Ovary (tissue), 7 donors: ENCODE measurements at regions not wholly inside any gene's neighbourhood (a gene's known extent, or its start where the extent isn't known, plus 50 kb on each side); places are given as distances from the start of the nearest gene placed in this dataset.
A peak's percentile ranks its signal among the peaks of the same experiment; 100 is the strongest.

Source experiments
- DNase-seq, 5 donors: peaks; one replicate each; pipeline ENCODE4 v3.0.0-alpha.2; 2019 to 2020
- H3K27ac ChIP-seq, 2 donors: fragments of 200-600 bp; one replicate each; pipeline versions ENCODE4 v1.5.1 to v1.8.0; 2019 to 2022
- H3K27me3 ChIP-seq: fragments of 200-600 bp; one replicate; pipeline ENCODE4 v1.8.0; 2022
- H3K36me3 ChIP-seq: fragments of 200-600 bp; sonication (generic); one replicate; pipeline ENCODE4 v1.5.1; 2019
- H3K4me1 ChIP-seq: one replicate; pipeline ENCODE4 v1.8.1; 2013; ENCODE audit warnings: mild to moderate bottlenecking, moderate library complexity; ENCODE audit not compliant: insufficient read depth
- H3K4me3 ChIP-seq: fragments of 200-600 bp; sonication (generic); one replicate; pipeline ENCODE4 v1.5.1; 2017
- H3K9me3 ChIP-seq, 2 donors: fragments of 200-600 bp in 1 of 2; sonication (generic) in 1 of 2; one replicate each; pipeline versions ENCODE4 v1.5.1 to v1.8.1; 2013 to 2019; ENCODE audit warnings: mild to moderate bottlenecking in 1 of 2, moderate library complexity in 1 of 2
- EP300 ChIP-seq: sonication (generic); formaldehyde crosslinking; IDR thresholded peaks from one replicate; pipeline ENCODE4 v1.6.1; 2017; ENCODE audit warnings: antibody characterized with exemption
- POLR2A ChIP-seq: fragments of 450-650 bp; IDR thresholded peaks from one replicate; pipeline ENCODE4 v1.6.1; 2017; ENCODE audit warnings: antibody characterized with exemption, mild to moderate bottlenecking, moderate library complexity
- WGBS, 3 donors: extraction: QIAGEN DNeasy Blood & Tissue Kit in 1 of 3; methylation state at CpG; one replicate each; pipeline versions ENCODE4 v1.1.5 to v1.1.7; 2013 to 2017; 5-methylcytosine and 5-hydroxymethylcytosine counted together
- intact Hi-C, 4 donors: fragments of 100-400 bp; cut with DNase I; formaldehyde crosslinking; loops; one replicate each; pipeline versions ENCODE4 v1.11.0 to v1.15.1; 2022 to 2023
- TF ChIP-seq, protein P1 (sequence below), 3 donors: fragments of 450-650 bp in 2 of 3; fragments of 200-600 bp in 1 of 3; IDR thresholded peaks; one replicate each; pipeline versions ENCODE4 v1.5.1 to v1.8.0; 2016 to 2022; ENCODE audit warnings: antibody characterized with exemption in 3 of 3, mild to moderate bottlenecking in 1 of 3
- donor health status: DM: no; HTN: no; CAD: no; lungs with moderate emphysema.
- donor health status: DM: no; HTN: no; CAD: no.
- donor health status: Bipolar disorder and iron deficiency.
- donor health status: DM: no; HTN: no; CAD: no.
- donor health status: DM: yes; HTN: yes; CAD: no.

- WGBS, 3 donors = 87 to 92% (median 90%) methylated on average over 10 of the region's 10 CpGs
- no peak overlapping the region for H3K4me3 ChIP-seq
- H3K27ac ChIP-seq = no peak overlapping the region
- H3K27me3 ChIP-seq = no peaks in the 10 kb centered on the region
- H3K36me3 ChIP-seq = no peaks in the 10 kb centered on the region
- intact Hi-C loops = loop anchor here in 2 of 4 donors (5.0 to 10.0 kb wide), 2 partner anchors 126 to 521 kb away; no protein-coding TSS in a partner anchor
- H3K4me1 ChIP-seq = peaks cover 3% of the 10 kb centered on the region
- TF ChIP-seq, protein P1, sequence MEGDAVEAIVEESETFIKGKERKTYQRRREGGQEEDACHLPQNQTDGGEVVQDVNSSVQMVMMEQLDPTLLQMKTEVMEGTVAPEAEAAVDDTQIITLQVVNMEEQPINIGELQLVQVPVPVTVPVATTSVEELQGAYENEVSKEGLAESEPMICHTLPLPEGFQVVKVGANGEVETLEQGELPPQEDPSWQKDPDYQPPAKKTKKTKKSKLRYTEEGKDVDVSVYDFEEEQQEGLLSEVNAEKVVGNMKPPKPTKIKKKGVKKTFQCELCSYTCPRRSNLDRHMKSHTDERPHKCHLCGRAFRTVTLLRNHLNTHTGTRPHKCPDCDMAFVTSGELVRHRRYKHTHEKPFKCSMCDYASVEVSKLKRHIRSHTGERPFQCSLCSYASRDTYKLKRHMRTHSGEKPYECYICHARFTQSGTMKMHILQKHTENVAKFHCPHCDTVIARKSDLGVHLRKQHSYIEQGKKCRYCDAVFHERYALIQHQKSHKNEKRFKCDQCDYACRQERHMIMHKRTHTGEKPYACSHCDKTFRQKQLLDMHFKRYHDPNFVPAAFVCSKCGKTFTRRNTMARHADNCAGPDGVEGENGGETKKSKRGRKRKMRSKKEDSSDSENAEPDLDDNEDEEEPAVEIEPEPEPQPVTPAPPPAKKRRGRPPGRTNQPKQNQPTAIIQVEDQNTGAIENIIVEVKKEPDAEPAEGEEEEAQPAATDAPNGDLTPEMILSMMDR (IDR thresholded peaks at IDR 0.05) = no peak
- TF ChIP-seq EP300 (no peak), POLR2A (no peak)
- no peaks in the 10 kb centered on the region for H3K9me3 ChIP-seq
- no peak for DNase-seq
These were observed 93.1 kb upstream of the TMPRSS2 start for GRCh38 chr21:41600961-41601572.

GRCh38 chr21:41600556-41600955, 92.6 kb upstream of the TMPRSS2 start:
- 89 to 94% (median 94%) methylated on average over 9 of the region's 9 CpGs for WGBS, 3 donors
- no peak for DNase-seq

GRCh38 chr21:41600116-41600515, 92.2 kb upstream of the TMPRSS2 start:
- intact Hi-C loops = loop anchor here in 2 of 4 donors (5.0 to 10.0 kb wide), 2 partner anchors 125 to 522 kb away; no protein-coding TSS in a partner anchor
- Histone ChIP-seq H3K4me3 (no peak overlapping the region), H3K27ac (no peak overlapping the region), H3K9me3 (no peaks in the 10 kb centered on the region), H3K27me3 (no peaks in the 10 kb centered on the region), H3K4me1 (peaks cover 3% of the 10 kb centered on the region), H3K36me3 (no peaks in the 10 kb centered on the region)
- TF ChIP-seq POLR2A = no peak
- TF ChIP-seq, protein P1 (IDR thresholded peaks at IDR 0.05) = no peak
- TF ChIP-seq EP300 = no peak
- peak in 1 of 5 donors; percentile 1 for DNase-seq
- WGBS, 3 donors = 94 to 98% (median 95%) methylated on average over 7 of the region's 7 CpGs

More at GRCh38 chr21:41600556-41600955, 92.6 kb upstream of the TMPRSS2 start:
- H3K4me1 ChIP-seq = peaks cover 3% of the 10 kb centered on the region
- no peak overlapping the region for H3K27ac ChIP-seq
- H3K36me3 ChIP-seq = no peaks in the 10 kb centered on the region
- no peaks in the 10 kb centered on the region for H3K27me3 ChIP-seq
- no peaks in the 10 kb centered on the region for H3K9me3 ChIP-seq
- intact Hi-C loops = loop anchor here in 2 of 4 donors (5.0 to 10.0 kb wide), 2 partner anchors 126 to 522 kb away; no protein-coding TSS in a partner anchor
- TF ChIP-seq, protein P1 (IDR thresholded peaks at IDR 0.05) = no peak
- TF ChIP-seq POLR2A (no peak), EP300 (no peak)
- no peak overlapping the region for H3K4me3 ChIP-seq

DNA sequence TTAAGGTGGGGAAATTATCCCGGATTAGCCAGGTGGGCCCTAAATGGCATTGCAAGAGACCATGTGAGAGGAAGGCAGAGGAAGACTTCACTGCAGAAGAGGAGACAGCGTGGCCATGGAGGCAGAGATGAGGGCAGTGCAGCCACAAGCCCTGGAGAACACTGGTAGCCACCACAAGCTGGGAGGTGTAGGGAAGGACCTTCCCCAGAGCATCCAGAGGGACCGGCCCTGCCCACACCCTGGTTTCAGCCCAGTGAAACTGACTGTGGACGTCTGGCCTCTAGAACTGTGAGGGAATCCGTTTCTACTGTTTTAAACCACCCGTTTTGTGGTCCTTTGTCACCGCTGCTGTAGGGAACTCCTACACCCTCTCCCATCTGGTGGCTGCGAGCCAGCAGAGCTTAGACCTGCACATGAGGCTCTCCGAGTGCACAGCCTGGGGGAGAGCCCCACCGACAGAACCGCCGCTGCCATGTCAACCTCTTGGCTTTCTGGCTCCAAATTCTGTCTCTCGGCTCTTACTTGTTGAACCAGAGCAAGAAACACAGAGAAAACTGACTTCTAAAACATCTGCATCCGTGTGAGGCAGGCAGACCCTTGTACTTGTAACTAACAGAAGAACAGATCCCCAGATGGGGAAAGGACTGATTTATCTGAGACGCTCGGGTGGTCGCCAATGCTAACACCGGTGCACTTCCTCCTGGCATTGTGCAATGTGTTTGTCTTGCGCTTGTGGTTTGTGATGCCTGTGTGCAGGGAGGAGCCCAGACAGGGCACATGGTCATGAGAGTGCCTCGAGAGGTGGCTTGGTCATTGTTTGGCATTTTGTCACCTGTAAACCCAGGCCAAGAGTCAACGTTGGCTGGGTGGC, 90.8 kb upstream of the TMPRSS2 start:
- no peak for TF ChIP-seq POLR2A
- TF ChIP-seq, protein P1 (IDR thresholded peaks at IDR 0.05) = no peak
- no peaks in the 10 kb centered on the region for H3K27me3 ChIP-seq
- no peaks in the 10 kb centered on the region for H3K9me3 ChIP-seq
- 77 to 82% (median 82%) methylated on average over 21 of the region's 21 CpGs for WGBS, 3 donors
- H3K27ac ChIP-seq = no peak overlapping the region
- no peaks in the 10 kb centered on the region for H3K36me3 ChIP-seq
- H3K4me3 ChIP-seq = no peak overlapping the region
- H3K4me1 ChIP-seq = peaks cover 3% of the 10 kb centered on the region
- DNase-seq = peak in 1 of 5 donors; percentile 3
- intact Hi-C loops = no loop called here
